Psoas muscle (tissue), 7 donors: ENCODE measurements at regions not wholly inside any gene's neighbourhood (a gene's known extent, or its start where the extent isn't known, plus 50 kb on each side); places are given as distances from the start of the nearest gene placed in this dataset.

Experiments used
- ATAC-seq, 4 donors: fragments of 200-7000 bp; cut with Tn5 transposase; one replicate each; pipeline ENCODE4 v1.9.1; 2020; ENCODE audit warnings: moderate library complexity in 3 of 4, mild to moderate bottlenecking in 2 of 4
- DNase-seq, 2 donors: peaks; one replicate each; pipeline ENCODE4 v3.0.0-alpha.2; 2020
- H3K27ac ChIP-seq: fragments of 200-600 bp; one replicate; pipeline ENCODE4 v1.8.0; 2022
- H3K27me3 ChIP-seq, 3 donors: fragments of 200-600 bp in 1 of 3; one replicate each; pipeline versions ENCODE4 v1.6.1 to v1.8.0; 2013 to 2022; ENCODE audit warnings: low read length in 2 of 3, mild to moderate bottlenecking in 2 of 3, moderate library complexity in 1 of 3; ENCODE audit not compliant: insufficient read depth in 3 of 3
- H3K36me3 ChIP-seq, 2 donors: fragments of 200-600 bp in 1 of 2; one replicate each; pipeline versions ENCODE4 v1.6.1 to v1.8.0; 2013 to 2022; ENCODE audit warnings: low read depth in 1 of 2, mild to moderate bottlenecking in 1 of 2, moderate library complexity in 1 of 2; ENCODE audit not compliant: insufficient read depth in 1 of 2
- H3K4me1 ChIP-seq: fragments of 200-600 bp; one replicate; pipeline ENCODE4 v1.8.0; 2022
- H3K4me3 ChIP-seq: fragments of 200-600 bp; one replicate; pipeline ENCODE4 v1.8.0; 2022; ENCODE audit warnings: mild to moderate bottlenecking
- H3K9me3 ChIP-seq: fragments of 200-600 bp; one replicate; pipeline ENCODE4 v1.8.0; 2022
- CTCF ChIP-seq: fragments of 200-600 bp; IDR thresholded peaks from one replicate; pipeline ENCODE4 v1.8.0; 2022; ENCODE audit warnings: antibody characterized with exemption
- WGBS, 3 donors: extraction: QIAGEN DNeasy Blood & Tissue Kit; methylation state at CpG; one replicate each; pipeline versions ENCODE4 v1.1.6 to v1.1.7; 2013; 5-methylcytosine and 5-hydroxymethylcytosine counted together
- intact Hi-C, 2 donors: fragments of 100-400 bp; cut with DNase I; formaldehyde crosslinking; loops; one replicate each; pipeline versions ENCODE4 v1.11.0 to v1.14.2; 2022
- donor health status: healthy with polysubstance abuse.
- donor health status: DM: no; HTN: no; CAD: no; lungs with moderate emphysema.
- donor health status: Bipolar disorder and iron deficiency.
- donor health status: healthy.
- donor health status: DM: yes; HTN: yes; CAD: no.
- donor health status: DM: no; HTN: no; CAD: no.
- donor health status: DM: yes; HTN: yes; CAD: no.

GRCh38 chr14:81584495-81584894, 50.8 kb upstream of the SEL1L start:
- intact Hi-C loops = no loop called here
- Histone ChIP-seq H3K4me1 (no peaks in the 10 kb centered on the region), H3K27ac (no peak overlapping the region), H3K36me3 (no peaks in the 10 kb centered on the region), H3K9me3 (no peaks in the 10 kb centered on the region), H3K27me3 (peaks cover 0 to 2% (median 0%) of the 10 kb centered on the region in 3 donors), H3K4me3 (no peak overlapping the region)
- 88 to 95% (median 93%) methylated on average over 2 of the region's 2 CpGs for WGBS, 3 donors
- DNase-seq (no peak), ATAC-seq (no peak)
- no peak for TF ChIP-seq CTCF

- Histone ChIP-seq H3K4me1 (no peaks in the 10 kb centered on the region), H3K4me3 (no peak overlapping the region), H3K27me3 (no peaks in the 10 kb centered on the region), H3K36me3 (no peaks in the 10 kb centered on the region), H3K27ac (no peak overlapping the region), H3K9me3 (no peaks in the 10 kb centered on the region)
- DNase-seq (no peak), ATAC-seq (no peak)
- WGBS, 3 donors = 88 to 92% (median 90%) methylated on average over 7 of the region's 7 CpGs
- intact Hi-C loops = no loop called here
- no peak for TF ChIP-seq CTCF
These were observed 55.9 kb upstream of the SEL1L start for GRCh38 chr14:81589381-81590065.

GRCh38 chr14:81591266-81591665, 57.6 kb upstream of the SEL1L start:
- Histone ChIP-seq H3K27me3 (no peaks in the 10 kb centered on the region), H3K36me3 (no peaks in the 10 kb centered on the region), H3K27ac (no peak overlapping the region), H3K9me3 (no peaks in the 10 kb centered on the region), H3K4me1 (no peaks in the 10 kb centered on the region), H3K4me3 (no peak overlapping the region)
- no peak for TF ChIP-seq CTCF
- 31 to 50% (median 42%) methylated on average over 3 of the region's 3 CpGs for WGBS, 3 donors
- no peak for ATAC-seq
- no peak for DNase-seq
- intact Hi-C loops = no loop called here

GRCh38 chr14:81594012-81594411, 60.4 kb upstream of the SEL1L start:
- no peak overlapping the region for H3K27ac ChIP-seq
- no peak overlapping the region for H3K4me3 ChIP-seq
- intact Hi-C loops = no loop called here
- no peaks in the 10 kb centered on the region for H3K36me3 ChIP-seq
- no peaks in the 10 kb centered on the region for H3K4me1 ChIP-seq
- no peak for TF ChIP-seq CTCF
- no peaks in the 10 kb centered on the region for H3K27me3 ChIP-seq
- ATAC-seq = no peak
- WGBS, 3 donors = 35 to 54% (median 43%) methylated on average over 6 of the region's 6 CpGs
- no peaks in the 10 kb centered on the region for H3K9me3 ChIP-seq
- no peak for DNase-seq

- no peak overlapping the region for H3K27ac ChIP-seq
- 60 to 67% (median 64%) methylated on average over 6 of the region's 6 CpGs for WGBS, 3 donors
- no peaks in the 10 kb centered on the region for H3K4me1 ChIP-seq
- no peak for ATAC-seq
- no peak for DNase-seq
- no peaks in the 10 kb centered on the region for H3K36me3 ChIP-seq
- no peaks in the 10 kb centered on the region for H3K9me3 ChIP-seq
- no peak for TF ChIP-seq CTCF
- H3K27me3 ChIP-seq = no peaks in the 10 kb centered on the region
- intact Hi-C loops = no loop called here
- H3K4me3 ChIP-seq = no peak overlapping the region
These were observed 72.0 kb upstream of the SEL1L start for GRCh38 chr14:81605660-81606059.
